Peyer's patch (tissue), 4 donors: ENCODE measurements at regions not wholly inside any gene's neighbourhood (a gene's known extent, or its start where the extent isn't known, plus 50 kb on each side); places are given as distances from the start of the nearest gene placed in this dataset.

Experiments used
- DNase-seq, 3 donors: peaks; one replicate each; pipeline ENCODE4 v3.0.0-alpha.2; 2017 to 2019
- H3K27ac ChIP-seq, 4 donors: fragments of 200-600 bp; sonication (generic); one replicate each; pipeline ENCODE4 v1.5.1; 2016 to 2019
- H3K27me3 ChIP-seq, 2 donors: fragments of 200-600 bp; sonication (generic); one replicate each; pipeline ENCODE4 v1.5.1; 2019
- H3K36me3 ChIP-seq, 3 donors: fragments of 200-600 bp; sonication (generic); one replicate each; pipeline ENCODE4 v1.5.1; 2016 to 2019
- H3K4me1 ChIP-seq, 4 donors: fragments of 200-600 bp; sonication (generic); one replicate each; pipeline ENCODE4 v1.5.1; 2016 to 2019
- H3K4me3 ChIP-seq, 4 donors: fragments of 200-600 bp; sonication (generic); 1 replicate in 3 of 4; 2 replicates in 1 of 4; pipeline ENCODE4 v1.5.1; 2016 to 2019; ENCODE audit warnings: mild to moderate bottlenecking in 1 of 4
- H3K9me3 ChIP-seq, 4 donors: fragments of 200-600 bp; sonication (generic); one replicate each; pipeline ENCODE4 v1.5.1; 2016 to 2019; ENCODE audit warnings: mild to moderate bottlenecking in 1 of 4
- POLR2A ChIP-seq, 2 donors: fragments of 450-650 bp; IDR thresholded peaks; one replicate each; pipeline ENCODE4 v1.5.1; 2017; ENCODE audit warnings: antibody characterized with exemption in 2 of 2, mild to moderate bottlenecking in 2 of 2, moderate library complexity in 2 of 2
- TF ChIP-seq, protein P1 (sequence below), 6 experiments: fragments of 450-650 bp in 4 of 6; fragments of 200-600 bp in 2 of 6; sonication (generic) in 1 of 6; IDR thresholded peaks; one replicate each; pipeline ENCODE4 v1.5.1; 2017 to 2019; ENCODE audit warnings: antibody characterized with exemption in 6 of 6, mild to moderate bottlenecking in 3 of 6, moderate library complexity in 1 of 6

DNA sequence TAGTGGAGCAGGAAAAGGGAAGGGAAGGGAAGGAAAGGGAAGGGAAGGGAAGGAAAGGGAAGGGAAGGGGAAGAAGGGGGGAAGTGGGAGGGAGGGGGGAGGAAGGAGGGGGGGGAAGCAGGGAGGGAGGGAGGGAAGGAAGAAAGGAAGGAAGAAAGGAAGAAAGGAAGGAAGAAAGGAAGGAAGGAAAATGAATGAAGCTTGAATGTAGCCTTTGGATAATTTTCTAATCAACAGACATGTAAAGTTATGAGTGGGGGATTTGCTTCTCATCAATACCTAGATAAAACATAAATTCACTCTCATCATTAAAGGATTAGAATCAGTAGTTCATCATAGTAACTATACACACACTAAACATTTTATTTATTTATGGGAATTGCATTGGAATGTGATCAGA is 446.9 kb upstream of the FAM241A start:
- no peaks in the 10 kb centered on the region for H3K4me1 ChIP-seq

DNA sequence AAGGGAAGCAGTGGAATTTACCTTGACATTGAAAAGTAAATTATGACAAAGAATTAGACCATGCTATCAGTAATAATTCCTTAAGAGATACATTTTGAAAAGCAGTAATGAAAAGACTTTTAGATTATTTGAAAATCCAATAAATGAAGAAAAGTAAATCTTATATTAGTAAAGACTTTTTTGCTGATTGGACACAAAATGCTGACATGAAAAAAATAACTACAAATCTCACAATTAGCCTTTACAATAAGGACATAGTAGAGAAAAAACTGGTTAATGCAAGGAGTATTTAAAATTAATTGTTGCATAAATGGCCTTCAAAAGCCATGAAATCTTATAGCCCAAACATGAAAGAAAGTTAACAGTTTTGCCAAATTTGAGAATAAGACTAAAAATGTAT is 446.1 kb upstream of the FAM241A start:
- Histone ChIP-seq H3K27me3 (no peaks in the 10 kb centered on the region), H3K27ac (no peak overlapping the region), H3K4me3 (no peak overlapping the region), H3K9me3 (no peaks in the 10 kb centered on the region), H3K36me3 (no peaks in the 10 kb centered on the region), H3K4me1 (no peaks in the 10 kb centered on the region)
- TF ChIP-seq, protein P1, sequence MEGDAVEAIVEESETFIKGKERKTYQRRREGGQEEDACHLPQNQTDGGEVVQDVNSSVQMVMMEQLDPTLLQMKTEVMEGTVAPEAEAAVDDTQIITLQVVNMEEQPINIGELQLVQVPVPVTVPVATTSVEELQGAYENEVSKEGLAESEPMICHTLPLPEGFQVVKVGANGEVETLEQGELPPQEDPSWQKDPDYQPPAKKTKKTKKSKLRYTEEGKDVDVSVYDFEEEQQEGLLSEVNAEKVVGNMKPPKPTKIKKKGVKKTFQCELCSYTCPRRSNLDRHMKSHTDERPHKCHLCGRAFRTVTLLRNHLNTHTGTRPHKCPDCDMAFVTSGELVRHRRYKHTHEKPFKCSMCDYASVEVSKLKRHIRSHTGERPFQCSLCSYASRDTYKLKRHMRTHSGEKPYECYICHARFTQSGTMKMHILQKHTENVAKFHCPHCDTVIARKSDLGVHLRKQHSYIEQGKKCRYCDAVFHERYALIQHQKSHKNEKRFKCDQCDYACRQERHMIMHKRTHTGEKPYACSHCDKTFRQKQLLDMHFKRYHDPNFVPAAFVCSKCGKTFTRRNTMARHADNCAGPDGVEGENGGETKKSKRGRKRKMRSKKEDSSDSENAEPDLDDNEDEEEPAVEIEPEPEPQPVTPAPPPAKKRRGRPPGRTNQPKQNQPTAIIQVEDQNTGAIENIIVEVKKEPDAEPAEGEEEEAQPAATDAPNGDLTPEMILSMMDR (IDR thresholded peaks at IDR 0.05), result no peak
- TF ChIP-seq POLR2A (IDR thresholded peaks at IDR 0.05), result no peak
- no peak for DNase-seq

More for the DNA sequence above, 446.9 kb upstream of the FAM241A start:
- TF ChIP-seq, protein P1 (IDR thresholded peaks at IDR 0.05), result no peak
- TF ChIP-seq POLR2A (IDR thresholded peaks at IDR 0.05), result no peak
- no peak for DNase-seq
- Histone ChIP-seq H3K36me3 (no peaks in the 10 kb centered on the region), H3K27ac (no peak overlapping the region), H3K27me3 (no peaks in the 10 kb centered on the region), H3K4me3 (no peak overlapping the region), H3K9me3 (no peaks in the 10 kb centered on the region)

DNA sequence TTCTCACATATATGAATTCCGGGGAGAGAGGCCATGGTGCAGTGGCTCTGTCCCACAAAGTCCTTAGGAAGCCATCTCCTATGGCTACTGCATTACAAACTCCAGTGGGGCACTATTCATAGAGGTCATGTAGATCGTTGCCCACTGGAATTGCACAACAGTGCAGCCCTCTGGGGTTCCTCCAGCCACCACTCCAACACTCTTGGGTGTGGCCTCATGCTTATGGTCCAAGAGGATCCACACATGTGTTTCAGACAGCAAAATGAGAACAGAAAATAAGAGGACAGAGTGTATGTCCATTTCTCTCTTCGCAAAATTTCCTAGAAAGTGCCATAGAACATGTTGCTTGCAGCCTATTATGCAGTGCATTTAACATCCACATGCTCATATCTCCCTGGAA is 444.2 kb upstream of the FAM241A start:
- Histone ChIP-seq H3K27ac (no peak overlapping the region), H3K4me3 (no peak overlapping the region), H3K36me3 (no peaks in the 10 kb centered on the region), H3K4me1 (no peaks in the 10 kb centered on the region), H3K9me3 (no peaks in the 10 kb centered on the region), H3K27me3 (no peaks in the 10 kb centered on the region)
- TF ChIP-seq, protein P1 (IDR thresholded peaks at IDR 0.05), result no peak
- no peak for TF ChIP-seq POLR2A (IDR thresholded peaks at IDR 0.05)
- no peak for DNase-seq

DNA sequence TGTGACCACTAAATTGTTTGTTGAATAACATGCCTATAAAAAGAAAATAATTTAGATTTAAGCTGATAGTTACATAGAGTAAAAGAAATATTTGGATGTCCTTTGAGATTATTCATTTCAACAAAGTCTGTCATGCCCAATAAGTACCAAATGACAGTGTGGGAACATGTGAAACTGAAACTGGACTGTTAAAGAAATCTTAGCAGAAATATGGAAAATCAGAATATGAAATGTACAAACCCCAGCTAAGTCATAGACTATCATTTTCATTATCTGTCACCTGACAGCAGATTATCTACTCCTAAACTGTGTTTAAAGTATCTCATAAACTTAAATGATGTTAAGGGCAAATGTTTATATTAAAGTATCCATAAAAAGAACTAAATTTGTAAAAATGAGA is 437.8 kb upstream of the FAM241A start:
- no peaks in the 10 kb centered on the region for H3K4me1 ChIP-seq
- no peaks in the 10 kb centered on the region for H3K36me3 ChIP-seq
- no peak for DNase-seq
- H3K27ac ChIP-seq, result no peak overlapping the region
- H3K9me3 ChIP-seq, result no peaks in the 10 kb centered on the region
- no peak overlapping the region for H3K4me3 ChIP-seq
- H3K27me3 ChIP-seq, result no peaks in the 10 kb centered on the region
- TF ChIP-seq, protein P1 (IDR thresholded peaks at IDR 0.05), result no peak

DNA sequence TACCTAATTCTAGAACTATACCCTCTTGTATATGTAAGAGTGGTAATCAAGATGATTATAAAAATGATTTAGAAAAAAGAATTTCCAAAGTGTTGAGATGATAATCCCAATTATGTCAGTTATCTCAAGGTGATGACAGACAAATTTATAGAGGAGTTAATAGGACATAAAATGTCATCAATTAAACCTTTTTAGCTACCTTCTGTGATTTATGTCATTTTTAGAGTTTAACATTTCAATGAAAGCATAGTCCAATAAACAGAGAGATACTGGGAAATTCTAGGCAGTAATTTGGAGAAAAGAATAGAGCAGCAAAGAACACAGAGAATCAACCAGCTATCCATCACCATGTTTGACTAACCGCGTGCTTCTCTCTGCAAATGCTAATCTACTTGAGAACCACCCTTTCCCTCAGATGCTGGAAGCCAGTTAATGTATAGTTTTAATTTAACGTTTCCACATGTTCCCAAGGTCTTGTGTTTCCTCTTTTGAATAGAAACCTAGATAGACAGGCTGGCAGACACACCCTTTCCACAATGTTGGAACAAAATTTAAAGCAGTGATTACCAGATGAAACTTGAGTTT is 433.1 kb upstream of the FAM241A start:
- Histone ChIP-seq H3K4me3 (no peak overlapping the region), H3K27ac (no peak overlapping the region), H3K9me3 (no peaks in the 10 kb centered on the region), H3K4me1 (no peaks in the 10 kb centered on the region), H3K27me3 (no peaks in the 10 kb centered on the region), H3K36me3 (no peaks in the 10 kb centered on the region)
- no peak for DNase-seq
- TF ChIP-seq, protein P1 (IDR thresholded peaks at IDR 0.05), result no peak
- no peak for TF ChIP-seq POLR2A (IDR thresholded peaks at IDR 0.05)

DNA sequence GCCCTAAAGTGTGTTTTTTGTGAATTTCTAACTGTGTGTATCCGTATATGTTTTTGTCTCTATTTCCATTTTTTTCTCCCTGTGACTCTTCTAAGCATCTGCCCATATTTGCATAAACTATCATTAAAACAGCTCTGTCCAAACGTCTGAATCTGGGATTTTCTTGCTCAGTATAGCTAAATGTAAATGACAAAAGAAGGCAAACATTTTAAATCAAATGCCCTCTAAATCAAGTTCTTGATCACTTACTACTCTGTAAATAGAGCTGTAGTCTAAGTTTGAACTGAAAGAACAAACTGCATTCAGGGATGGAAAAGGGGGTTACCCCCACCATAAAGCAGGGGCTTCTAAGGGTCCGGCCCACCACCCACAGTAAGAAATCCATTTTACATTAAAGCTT is 432.0 kb upstream of the FAM241A start:
- TF ChIP-seq POLR2A (IDR thresholded peaks at IDR 0.05), result no peak
- TF ChIP-seq, protein P1 (IDR thresholded peaks at IDR 0.05), result no peak

More for the DNA sequence above, 432.0 kb upstream of the FAM241A start:
- H3K4me1 ChIP-seq, result no peaks in the 10 kb centered on the region
- H3K9me3 ChIP-seq, result no peaks in the 10 kb centered on the region
- no peak for DNase-seq
- no peaks in the 10 kb centered on the region for H3K27me3 ChIP-seq
- H3K36me3 ChIP-seq, result no peaks in the 10 kb centered on the region
- no peak overlapping the region for H3K27ac ChIP-seq
- no peak overlapping the region for H3K4me3 ChIP-seq
